ENCODE measurements at regions not wholly inside any gene's neighbourhood (a gene's known extent, or its start where the extent isn't known, plus 50 kb on each side); places are given as distances from the start of the nearest gene placed in this dataset.
"Not testable (repeated sequence)": the region's sequence is repeated elsewhere in the genome, so short reads cannot be mapped to it uniquely, and the experiment has no call there.

DNA sequence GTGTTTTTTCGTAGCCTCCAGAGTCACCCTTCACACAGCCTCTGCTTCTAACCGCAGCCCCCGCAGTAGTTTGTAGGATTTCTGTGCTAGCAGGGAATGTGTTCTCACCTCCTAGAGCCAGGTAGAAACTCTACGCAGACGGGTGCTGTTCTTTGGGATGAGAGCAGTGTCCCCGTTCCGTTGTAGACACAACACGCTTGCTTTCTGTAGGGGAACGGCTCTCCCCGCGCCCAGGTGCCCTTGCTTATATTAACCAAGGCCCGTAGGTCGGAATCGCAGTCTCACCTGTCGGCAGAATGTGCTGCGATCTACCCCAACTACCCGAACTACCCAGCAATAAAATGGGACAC lies 111.8 kb upstream of the NBPF11 start:
- peaks cover 0 to 12% of the 10 kb centered on the region in 2 donors for H3K4me1 ChIP-seq
- H3K4me3 ChIP-seq = peak overlapping the region; percentile 9 to 41
- ATAC-seq = peak; percentile 54
- no peaks in the 10 kb centered on the region for H3K9me3 ChIP-seq
- H3K27ac ChIP-seq = peak overlapping the region in 1 of 2 donors; percentile 33
- TF ChIP-seq, protein P1, sequence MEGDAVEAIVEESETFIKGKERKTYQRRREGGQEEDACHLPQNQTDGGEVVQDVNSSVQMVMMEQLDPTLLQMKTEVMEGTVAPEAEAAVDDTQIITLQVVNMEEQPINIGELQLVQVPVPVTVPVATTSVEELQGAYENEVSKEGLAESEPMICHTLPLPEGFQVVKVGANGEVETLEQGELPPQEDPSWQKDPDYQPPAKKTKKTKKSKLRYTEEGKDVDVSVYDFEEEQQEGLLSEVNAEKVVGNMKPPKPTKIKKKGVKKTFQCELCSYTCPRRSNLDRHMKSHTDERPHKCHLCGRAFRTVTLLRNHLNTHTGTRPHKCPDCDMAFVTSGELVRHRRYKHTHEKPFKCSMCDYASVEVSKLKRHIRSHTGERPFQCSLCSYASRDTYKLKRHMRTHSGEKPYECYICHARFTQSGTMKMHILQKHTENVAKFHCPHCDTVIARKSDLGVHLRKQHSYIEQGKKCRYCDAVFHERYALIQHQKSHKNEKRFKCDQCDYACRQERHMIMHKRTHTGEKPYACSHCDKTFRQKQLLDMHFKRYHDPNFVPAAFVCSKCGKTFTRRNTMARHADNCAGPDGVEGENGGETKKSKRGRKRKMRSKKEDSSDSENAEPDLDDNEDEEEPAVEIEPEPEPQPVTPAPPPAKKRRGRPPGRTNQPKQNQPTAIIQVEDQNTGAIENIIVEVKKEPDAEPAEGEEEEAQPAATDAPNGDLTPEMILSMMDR (IDR thresholded peaks at IDR 0.05) = no peak
- no peak for DNase-seq
- H3K27me3 ChIP-seq = peaks cover 14 to 43% of the 10 kb centered on the region in 2 donors
- H3K36me3 ChIP-seq = no peaks in the 10 kb centered on the region
- intact Hi-C loops (cut with DNase I) = no loop called here

DNA sequence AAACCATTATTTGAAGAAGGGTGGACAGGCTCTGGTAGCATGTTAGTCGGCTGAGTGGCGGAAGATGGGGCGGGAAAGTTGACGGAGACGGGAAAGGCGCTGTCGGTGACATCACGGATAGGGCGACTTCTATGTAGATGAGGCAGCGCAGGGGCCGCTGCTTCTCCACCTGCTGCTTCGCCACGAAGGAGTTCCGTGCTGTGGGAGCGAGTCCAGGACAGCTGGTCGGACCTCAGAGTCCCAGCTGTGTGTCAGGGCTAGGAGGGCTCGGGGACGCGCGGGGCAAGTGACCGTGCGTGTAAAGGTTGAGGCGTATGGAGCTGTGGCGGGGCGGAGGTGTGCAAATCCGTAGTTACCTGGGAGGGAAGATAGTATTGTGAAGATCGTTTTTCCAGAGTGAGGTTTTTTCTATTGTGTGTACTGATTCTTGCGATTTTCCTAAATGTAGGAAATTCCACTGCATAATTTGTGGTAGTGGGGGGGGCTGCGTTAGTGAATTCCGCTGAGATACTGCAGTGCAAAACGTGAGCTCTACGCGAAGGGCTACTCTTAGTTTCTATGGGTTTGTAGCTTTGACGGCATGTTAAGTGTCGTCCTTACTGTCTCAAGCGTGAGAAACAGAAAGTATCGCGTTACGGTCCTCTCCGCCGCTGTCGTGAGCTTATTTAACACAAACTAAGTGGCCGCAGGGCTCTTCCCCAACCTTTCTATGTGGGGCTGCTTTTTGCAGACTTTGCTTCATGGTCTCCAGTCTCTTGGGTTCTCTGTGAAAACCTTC lies 111.2 kb upstream of the NBPF11 start:
- Histone ChIP-seq H3K27me3 (peaks cover 14 to 43% of the 10 kb centered on the region in 2 donors), H3K36me3 (no peaks in the 10 kb centered on the region), H3K27ac (peak overlapping the region in 1 of 2 donors; percentile 33), H3K9me3 (no peaks in the 10 kb centered on the region), H3K4me1 (peaks cover 0 to 12% of the 10 kb centered on the region in 2 donors), H3K4me3 (peak overlapping the region; percentile 9 to 41)
- TF ChIP-seq, protein P1 (IDR thresholded peaks at IDR 0.05) = no peak
- peak; percentile 77 for ATAC-seq
- intact Hi-C loops (cut with DNase I) = no loop called here
- peak in 3 of 4 donors; percentile 60 to 85 (median 65) for DNase-seq

DNA sequence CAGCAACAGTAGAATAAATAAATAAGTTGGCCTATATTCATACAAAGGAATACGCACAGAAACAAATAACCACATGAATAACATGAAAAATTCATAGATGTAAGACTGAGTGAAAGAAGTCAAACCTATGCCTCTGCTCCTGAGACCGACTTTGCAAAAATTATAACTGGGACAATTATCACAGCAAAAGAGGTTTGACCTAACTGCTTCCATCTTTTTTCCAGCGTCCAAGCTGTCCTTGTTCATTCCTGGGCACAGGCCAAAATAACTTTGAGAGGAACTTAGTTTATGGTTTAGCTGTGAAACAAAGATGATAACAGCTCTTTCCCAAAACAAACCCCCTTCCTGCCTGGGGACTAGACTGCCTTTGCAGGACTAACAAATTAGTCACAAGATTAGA lies 109.6 kb upstream of the NBPF11 start:
- H3K4me3 ChIP-seq; H3K27ac ChIP-seq; intact Hi-C loops (cut with DNase I); DNase-seq; ATAC-seq; H3K9me3 ChIP-seq; H3K36me3 ChIP-seq: not testable (repeated sequence)
- H3K4me1 ChIP-seq = peaks cover 0 to 12% of the 10 kb centered on the region in 2 donors
- H3K27me3 ChIP-seq = peaks cover 14 to 43% of the 10 kb centered on the region in 2 donors

DNA sequence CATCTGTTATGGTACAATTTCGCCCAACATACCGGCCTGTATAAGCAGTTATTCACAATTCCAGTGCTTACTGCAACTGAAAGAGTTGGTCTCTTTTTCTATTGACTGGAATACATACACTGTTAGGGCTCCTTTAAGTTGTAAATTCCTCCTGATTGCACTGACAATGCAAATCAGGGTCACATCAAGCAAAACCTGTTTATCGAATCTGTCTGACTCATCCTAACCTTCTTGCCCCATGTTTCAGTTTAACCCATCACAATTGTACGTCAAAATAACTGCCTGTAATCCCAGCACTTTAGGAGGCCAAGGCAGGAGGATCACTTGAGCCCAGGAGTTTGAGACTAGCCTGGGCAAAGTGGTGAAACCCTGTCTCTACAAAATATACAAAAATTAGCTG lies 105.8 kb upstream of the NBPF11 start:
- H3K4me3 ChIP-seq; ATAC-seq; H3K36me3 ChIP-seq; H3K27ac ChIP-seq; DNase-seq; H3K4me1 ChIP-seq; intact Hi-C loops (cut with DNase I); H3K9me3 ChIP-seq: not testable (repeated sequence)
- peaks cover 0 to 22% of the 10 kb centered on the region in 2 donors for H3K27me3 ChIP-seq

DNA sequence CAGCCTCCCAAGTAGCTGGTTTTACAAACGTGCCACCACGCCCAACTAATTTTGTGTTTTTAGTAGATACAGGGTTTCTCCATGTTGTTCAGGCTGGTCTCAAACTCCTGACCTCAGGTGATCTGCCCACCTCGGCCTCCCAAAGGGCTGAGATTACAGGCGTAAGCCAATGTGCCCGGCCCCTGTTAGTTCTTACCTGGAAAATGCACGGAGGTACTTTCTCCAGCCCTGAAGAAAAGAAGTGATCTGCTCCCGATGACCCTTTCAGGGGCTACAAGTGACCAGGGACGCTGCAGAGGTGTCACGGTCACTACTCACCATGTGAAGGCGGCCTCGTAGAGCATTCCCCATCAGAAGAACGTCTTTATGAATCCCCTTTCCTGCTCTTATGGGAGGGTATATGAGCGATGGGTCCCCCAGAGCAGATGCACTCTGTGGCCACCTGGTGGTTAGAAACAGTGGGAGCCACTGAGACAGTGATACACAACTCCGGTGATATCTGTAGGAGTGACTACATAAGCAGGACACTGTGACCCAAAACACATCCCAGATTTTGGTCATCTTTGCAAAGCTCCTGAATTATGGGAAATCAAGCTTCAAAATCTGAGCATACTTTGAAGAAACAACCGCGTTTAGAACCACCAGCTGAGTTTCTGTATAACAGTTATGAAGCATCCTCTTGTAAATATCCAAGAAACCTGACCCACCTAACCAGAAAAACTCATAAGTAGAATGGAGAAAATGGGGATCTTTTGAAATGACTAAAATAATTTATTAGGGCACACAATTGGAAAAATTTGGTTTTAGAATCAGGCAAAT lies 102.7 kb upstream of the NBPF11 start:
- TF ChIP-seq, protein P1 (IDR thresholded peaks at IDR 0.05) = peak; percentile 46 to 48
- H3K36me3 ChIP-seq; intact Hi-C loops (cut with DNase I); H3K27me3 ChIP-seq; H3K4me1 ChIP-seq; H3K4me3 ChIP-seq; H3K27ac ChIP-seq; H3K9me3 ChIP-seq; DNase-seq: not testable (repeated sequence)
- peak; percentile 67 for ATAC-seq

DNA sequence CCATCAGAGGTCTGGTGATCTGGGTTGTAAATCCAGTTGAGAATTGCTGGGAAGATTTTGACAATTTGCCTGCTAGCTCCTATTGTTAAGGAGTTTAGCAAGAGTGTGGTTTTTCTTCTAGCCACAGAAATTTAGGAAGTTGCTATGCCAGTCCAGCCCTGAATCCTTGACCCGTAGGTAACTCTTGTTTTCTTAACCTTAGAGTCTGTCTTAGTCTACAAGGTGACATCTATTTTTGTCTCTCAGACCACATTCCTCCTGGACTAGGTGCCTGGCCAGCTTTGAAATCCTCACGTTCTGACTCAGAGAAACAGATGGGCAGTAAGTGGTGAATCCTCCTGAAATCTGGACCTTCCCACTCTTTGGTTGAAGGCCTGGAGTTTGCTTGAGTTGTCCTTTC lies 101.7 kb upstream of the NBPF11 start:
- H3K4me3 ChIP-seq; ATAC-seq; H3K27me3 ChIP-seq; H3K27ac ChIP-seq; H3K36me3 ChIP-seq; intact Hi-C loops (cut with DNase I); H3K4me1 ChIP-seq; H3K9me3 ChIP-seq; DNase-seq: not testable (repeated sequence)

DNA sequence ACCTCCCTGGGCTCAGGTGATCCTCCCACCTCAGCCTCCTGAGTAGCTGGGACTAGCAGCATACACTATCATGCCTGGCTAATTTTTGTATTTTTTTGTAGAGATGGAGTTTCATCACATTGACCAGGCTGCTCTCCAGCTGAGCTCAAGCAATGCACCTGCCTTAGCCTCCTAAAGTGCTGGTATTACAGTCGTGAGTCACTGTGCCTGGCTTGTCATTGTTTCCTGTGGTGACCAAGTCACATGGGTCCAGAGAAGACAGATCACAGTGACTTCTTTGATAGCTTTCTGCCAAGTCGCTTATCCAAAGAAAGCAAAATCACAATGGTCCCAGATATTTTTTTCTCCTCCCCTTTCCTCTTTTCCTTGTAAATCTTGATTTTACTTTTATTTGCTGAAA lies 96.7 kb upstream of the NBPF11 start:
- ATAC-seq; DNase-seq; H3K4me3 ChIP-seq; H3K4me1 ChIP-seq; H3K9me3 ChIP-seq; H3K36me3 ChIP-seq; H3K27ac ChIP-seq; intact Hi-C loops (cut with DNase I); H3K27me3 ChIP-seq: not testable (repeated sequence)

DNA sequence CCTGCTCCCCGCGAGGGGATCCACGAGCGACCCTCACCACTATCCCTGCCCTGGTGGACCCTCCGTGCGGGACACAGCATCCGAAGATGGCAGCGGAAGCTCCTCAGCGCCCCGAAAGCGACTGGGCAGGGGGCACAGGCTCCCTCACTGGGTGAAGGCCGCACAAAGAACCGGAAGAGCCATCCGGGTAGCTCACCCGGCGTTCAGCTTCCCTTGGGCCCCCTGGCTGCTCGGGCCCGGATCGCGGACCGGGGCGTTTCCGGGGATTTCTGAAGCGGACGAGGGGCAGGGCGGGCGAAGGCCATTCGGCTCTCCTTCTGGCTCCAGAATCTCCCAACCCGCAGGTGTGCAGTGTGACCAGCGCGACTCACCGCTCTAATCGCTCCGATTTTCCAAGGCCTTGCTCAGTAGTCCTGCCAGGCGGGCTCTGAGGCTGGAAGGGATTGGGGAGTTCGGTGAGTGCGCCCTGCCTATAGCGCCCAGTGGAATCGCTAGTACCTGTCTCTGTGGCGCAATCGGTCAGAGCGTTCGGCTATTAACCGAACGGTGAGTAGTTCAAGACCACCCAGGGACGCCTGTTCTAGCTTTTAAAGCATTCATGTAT lies 94.3 kb upstream of the NBPF11 start:
- intact Hi-C loops (cut with DNase I); H3K27ac ChIP-seq; H3K4me1 ChIP-seq; DNase-seq; H3K4me3 ChIP-seq; H3K36me3 ChIP-seq; H3K27me3 ChIP-seq; H3K9me3 ChIP-seq: not testable (repeated sequence)
- ATAC-seq = peak; percentile 81

DNA sequence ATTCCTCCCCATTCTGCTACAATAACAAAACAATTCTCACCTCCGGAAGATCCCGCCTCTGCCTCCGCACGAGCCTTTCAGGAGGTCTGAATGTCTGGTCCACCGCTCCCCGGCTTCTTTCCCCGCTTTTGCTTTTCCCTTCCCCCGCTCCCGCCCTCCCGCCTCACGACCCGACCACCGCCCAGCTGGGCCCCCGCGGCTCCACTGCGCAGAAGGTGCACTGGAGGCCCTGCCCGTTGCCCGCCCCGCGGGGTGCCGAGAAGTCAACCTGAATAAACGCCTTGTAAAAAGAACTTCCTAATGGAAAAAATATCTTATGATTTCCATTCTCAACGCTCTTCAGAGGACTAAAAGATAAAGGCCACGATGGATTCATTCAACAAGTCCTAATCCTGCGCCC lies 93.8 kb upstream of the NBPF11 start:
- not testable (repeated sequence) for DNase-seq, H3K27me3 ChIP-seq

DNA sequence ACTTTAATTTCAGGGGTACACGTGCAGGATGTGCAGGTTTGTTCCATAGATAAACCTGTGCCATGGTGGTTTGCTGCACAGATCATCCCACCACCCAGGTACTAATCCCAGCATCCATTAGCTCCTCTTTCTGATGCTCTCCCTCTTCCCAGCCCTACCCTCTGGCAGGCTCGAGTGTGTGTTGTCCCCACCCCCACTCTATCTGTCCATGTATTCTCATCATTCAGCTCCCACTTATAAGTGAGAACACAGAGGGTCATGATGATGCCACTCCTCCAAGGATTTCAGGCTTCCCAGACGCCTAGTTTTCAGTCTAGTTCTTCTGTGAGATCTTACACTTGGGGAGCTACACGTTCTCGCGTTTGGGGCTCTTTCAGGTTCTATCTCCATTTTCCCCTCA lies 93.4 kb upstream of the NBPF11 start:
- DNase-seq; H3K36me3 ChIP-seq; intact Hi-C loops (cut with DNase I); H3K27ac ChIP-seq; H3K4me1 ChIP-seq; H3K9me3 ChIP-seq; H3K4me3 ChIP-seq; H3K27me3 ChIP-seq: not testable (repeated sequence)
- peak; percentile 33 for ATAC-seq

More for the DNA sequence above, 93.8 kb upstream of the NBPF11 start:
- H3K27ac ChIP-seq; H3K9me3 ChIP-seq; intact Hi-C loops (cut with DNase I); ATAC-seq; H3K4me1 ChIP-seq; H3K36me3 ChIP-seq; H3K4me3 ChIP-seq: not testable (repeated sequence)

Data from left lung (tissue), 4 donors.